GM21723 (cell line): ENCODE measurements at regions not wholly inside any gene's neighbourhood (a gene's known extent, or its start where the extent isn't known, plus 50 kb on each side); places are given as distances from the start of the nearest gene placed in this dataset.

ENCODE experiments used
- ATAC-seq: cut with Tn5 transposase; IDR thresholded peaks from one replicate; pipeline ENCODE4 v1.9.1; 2021; ENCODE audit warnings: mild to moderate bottlenecking, moderate library complexity; ENCODE audit not compliant: unreplicated experiment

DNA sequence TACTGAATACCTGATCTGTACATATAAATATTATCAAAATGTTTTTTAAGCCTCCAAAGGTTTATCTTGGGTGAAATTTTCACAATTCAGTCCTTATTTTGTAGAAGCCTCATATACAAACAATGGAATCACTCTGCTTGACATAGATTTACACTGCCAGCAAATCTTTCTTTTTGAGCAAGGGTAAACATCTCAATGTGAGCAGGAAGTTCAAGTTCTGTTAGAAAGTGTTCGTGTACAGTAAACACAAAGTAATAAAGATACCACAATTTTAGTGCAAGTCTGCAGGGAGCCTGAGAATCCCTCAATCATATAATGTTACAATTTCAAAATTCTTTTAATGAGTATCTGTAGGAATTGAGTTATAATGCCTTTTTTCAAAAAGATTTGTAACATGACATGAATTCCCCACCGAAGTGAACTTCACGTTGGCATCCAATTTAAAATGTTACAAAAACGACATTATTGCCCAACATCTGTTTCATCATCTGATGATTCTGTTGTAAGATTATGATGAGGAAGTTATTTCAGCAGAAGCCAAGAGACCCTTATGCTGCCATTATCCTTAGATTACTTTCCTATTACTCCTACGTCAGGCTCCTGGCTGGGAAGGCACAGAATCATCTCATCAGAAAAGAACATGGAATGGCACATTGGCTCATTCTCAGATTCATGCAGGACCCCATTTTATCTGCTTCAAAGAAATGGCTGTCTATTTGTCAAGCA is 283.9 kb upstream of the ACVR2A start:
- ATAC-seq, result no peak

GRCh38 chr2:147559070-147559725 is 285.6 kb upstream of the ACVR2A start:
- ATAC-seq, result no peak

- ATAC-seq, result no peak
Measured at GRCh38 chr2:147558620-147559019, 286.2 kb upstream of the ACVR2A start.

GRCh38 chr2:147554521-147555107 is 290.2 kb upstream of the ACVR2A start:
- ATAC-seq, result no peak

DNA sequence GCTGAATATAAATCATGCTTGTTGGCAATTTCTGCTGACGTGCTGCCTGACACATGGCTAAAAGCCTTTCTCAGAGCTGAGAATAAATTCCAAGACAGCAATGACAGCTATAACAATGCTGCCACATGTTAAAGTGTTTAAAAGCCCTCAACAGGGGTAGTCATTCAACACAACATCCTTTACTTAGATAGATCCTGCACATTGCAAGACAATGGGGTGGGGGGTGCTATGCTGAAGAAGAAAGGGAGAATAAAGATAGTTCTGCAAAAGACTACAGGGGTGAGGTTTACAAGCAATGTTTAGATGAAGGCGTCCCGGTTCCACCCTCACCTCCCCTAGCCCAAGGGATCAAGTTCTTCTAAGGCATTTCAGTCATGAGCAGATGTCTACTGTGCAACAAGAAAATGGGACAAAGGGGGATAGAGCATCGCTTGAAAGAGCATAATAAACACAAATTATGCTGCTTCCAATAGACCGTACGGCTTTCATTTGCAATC is 291.0 kb upstream of the ACVR2A start:
- ATAC-seq, result no peak

- no peak for ATAC-seq
Measured at GRCh38 chr2:147550995-147551731, 293.7 kb upstream of the ACVR2A start.

GRCh38 chr2:147549054-147549453 is 295.8 kb upstream of the ACVR2A start:
- ATAC-seq, result no peak

DNA sequence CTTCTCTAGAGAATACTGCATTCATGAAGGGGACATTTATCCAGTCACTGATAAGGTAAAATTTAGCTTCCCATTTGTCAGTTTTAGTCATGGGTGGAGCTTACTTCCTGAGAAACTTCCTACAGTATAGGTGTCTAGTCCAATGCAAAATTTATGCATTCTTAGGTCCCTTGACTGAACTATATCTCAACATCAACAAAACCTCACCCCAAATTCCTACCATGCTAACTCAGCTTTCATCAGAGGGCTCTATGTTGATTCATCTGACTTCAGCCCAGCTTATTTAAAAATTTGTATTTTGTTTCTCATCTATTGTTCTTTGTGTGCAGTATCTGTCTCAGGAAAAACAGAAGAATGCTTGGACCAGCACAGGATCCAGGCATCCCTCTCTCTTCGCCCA is 296.4 kb upstream of the ACVR2A start:
- ATAC-seq, result no peak

DNA sequence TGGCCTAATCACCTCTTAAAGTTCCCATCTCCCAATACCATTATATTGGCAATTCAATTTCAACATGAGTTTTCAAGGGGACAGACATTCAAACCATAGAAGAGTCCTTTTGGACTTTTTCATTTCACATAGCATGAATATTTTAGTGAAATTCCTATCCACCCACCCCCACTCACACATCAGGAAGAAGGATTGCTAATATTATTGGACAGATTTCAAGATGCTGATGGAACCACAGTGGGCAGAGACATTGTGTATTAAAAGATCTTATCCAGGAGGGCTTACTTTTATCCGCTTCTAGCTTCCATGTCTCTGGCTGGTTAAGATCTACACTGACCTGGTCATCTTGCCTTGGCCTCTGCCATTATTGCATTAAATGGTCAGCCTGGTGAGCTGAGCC is 297.4 kb upstream of the ACVR2A start:
- no peak for ATAC-seq

- no peak for ATAC-seq
Measured at GRCh38 chr2:147546109-147546508, 298.7 kb upstream of the ACVR2A start.

DNA sequence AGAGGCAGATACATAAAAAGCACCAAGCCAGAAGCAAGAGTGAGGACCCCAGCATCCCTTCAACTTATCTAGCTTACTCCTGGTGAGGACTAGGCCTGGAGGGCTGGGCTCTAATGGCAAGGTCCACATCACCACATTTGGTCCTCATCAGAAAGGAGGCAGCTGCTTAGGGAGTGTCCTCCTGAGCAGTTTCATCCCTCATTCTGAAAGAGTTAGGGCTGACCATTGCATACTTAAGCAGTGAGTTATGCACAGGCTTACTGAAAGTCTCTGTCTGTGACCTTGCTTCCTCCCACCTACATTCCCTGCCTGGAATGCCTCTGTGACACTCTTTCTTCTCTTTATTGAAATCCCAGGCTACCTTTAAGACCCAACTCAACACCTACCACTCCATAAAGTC is 301.8 kb upstream of the ACVR2A start:
- ATAC-seq, result no peak

DNA sequence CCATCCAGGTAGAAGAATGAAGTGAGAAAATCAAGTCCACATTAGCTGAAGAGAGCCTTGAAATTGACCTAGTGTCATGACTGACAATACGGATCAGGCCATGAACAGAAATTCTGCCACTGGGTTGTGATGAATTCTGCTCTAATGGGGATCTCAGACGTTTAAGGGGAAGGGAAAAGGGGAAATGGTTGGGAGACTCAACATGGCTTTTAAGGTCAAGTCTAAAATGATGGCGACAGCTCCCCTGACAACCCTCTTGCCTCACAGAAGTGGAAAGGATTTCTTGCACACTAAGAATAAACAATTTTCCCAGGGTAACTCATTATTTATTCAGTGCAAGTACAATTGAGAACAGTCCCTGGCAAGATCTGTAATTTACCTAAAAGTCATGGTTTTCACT is 302.5 kb upstream of the ACVR2A start:
- no peak for ATAC-seq

- no peak for ATAC-seq
Measured at GRCh38 chr2:147541314-147541713, 303.5 kb upstream of the ACVR2A start.

- ATAC-seq, result no peak
Measured at GRCh38 chr2:147538821-147539220, 306.0 kb upstream of the ACVR2A start.

GRCh38 chr2:147538088-147538487 is 306.7 kb upstream of the ACVR2A start:
- ATAC-seq, result no peak

DNA sequence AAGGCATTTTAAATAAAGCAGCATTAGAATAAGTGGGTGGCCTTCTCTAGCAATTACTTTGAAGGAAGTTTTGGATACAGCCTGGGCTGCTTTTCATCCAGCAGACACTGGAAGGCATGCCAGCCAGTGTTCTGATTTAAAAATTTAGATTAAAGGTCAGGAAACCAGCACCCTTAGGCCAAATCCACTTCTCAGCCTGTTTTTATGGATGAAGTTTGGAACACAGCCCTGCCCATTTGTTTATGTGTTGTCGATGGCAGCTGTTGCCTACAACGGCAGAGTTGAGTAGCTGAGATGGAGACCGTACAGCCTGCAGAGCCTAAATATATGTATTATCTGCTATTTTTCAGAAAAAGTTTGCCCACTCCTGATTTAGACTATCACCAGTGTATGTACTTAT is 313.6 kb upstream of the ACVR2A start:
- no peak for ATAC-seq

GRCh38 chr2:147530033-147530432 is 314.8 kb upstream of the ACVR2A start:
- ATAC-seq, result no peak

DNA sequence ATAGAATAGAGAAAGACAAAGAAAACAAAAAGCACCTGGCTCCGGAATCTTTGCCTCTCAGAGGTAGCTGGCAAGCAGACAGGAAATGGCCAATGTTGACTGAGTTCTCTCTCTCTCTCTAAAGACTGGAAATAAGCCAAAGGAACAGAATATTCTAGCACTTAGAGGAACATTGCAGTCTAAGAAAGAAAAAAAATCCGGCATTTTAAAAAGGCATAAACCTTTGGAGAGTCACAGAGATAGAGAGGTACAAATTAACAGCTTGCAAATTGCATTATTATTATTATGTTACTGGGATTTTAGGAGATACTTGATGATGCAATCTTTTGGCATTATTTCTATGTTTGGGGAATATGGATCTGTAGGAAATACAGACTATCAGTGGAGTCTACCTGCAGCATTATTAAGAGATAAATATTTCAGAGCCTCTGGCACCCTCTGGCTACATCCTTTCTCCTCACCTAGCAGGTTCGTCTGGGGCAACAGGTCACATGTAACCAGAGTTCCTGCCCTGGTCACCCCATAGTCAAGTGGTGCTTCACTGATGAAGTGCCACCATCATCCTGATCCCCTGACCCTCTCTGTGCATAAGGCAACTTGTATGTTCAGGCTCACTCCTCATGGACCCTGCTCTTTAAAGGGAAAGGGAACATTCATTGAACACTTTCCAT is 318.9 kb upstream of the ACVR2A start:
- ATAC-seq, result no peak

- ATAC-seq, result no peak
Measured at GRCh38 chr2:147524912-147525311, 319.9 kb upstream of the ACVR2A start.

GRCh38 chr2:147523415-147523814 is 321.4 kb upstream of the ACVR2A start:
- ATAC-seq, result no peak

DNA sequence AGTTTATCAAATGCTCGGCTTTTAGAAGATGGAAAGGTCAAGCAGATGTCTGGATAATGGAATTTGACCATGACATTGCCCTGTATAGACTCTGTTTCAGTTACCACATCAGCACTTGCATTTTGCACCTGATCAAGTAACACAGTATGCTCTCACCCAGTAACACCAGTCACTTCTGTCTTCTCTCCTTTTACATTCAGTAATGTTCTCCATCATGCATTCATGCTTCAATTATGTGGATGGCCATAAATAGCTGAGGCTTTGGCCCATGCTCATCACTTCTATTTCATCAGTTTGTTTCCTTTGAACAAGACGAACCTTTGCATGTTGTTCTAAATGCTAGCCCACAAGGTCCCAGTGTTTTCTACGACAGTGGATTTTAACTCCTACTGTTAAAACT is 322.9 kb upstream of the ACVR2A start:
- no peak for ATAC-seq
